Stomach (tissue), 8 donors: ENCODE measurements at regions not wholly inside any gene's neighbourhood (a gene's known extent, or its start where the extent isn't known, plus 50 kb on each side); places are given as distances from the start of the nearest gene placed in this dataset.
A peak's percentile ranks its signal among the peaks of the same experiment; 100 is the strongest.

ENCODE experiments used
- DNase-seq, 2 donors: peaks; one replicate each; pipeline versions ENCODE4 v3.0.0 to v3.0.0-alpha.2; 2013 to 2019
- H3K27ac ChIP-seq, 5 donors: fragments of 200-600 bp in 4 of 5; sonication (generic) in 4 of 5; one replicate each; pipeline ENCODE4 v1.5.1; 2013 to 2019; ENCODE audit warnings: mild to moderate bottlenecking in 1 of 5, moderate library complexity in 1 of 5
- H3K27me3 ChIP-seq, 3 donors: fragments of 200-600 bp; sonication (generic); one replicate each; pipeline ENCODE4 v1.5.1; 2017 to 2019; ENCODE audit warnings: mixed run types in 1 of 3
- H3K36me3 ChIP-seq, 4 donors: fragments of 200-600 bp; sonication (generic); 1 replicate in 3 of 4; 2 replicates in 1 of 4; pipeline ENCODE4 v1.5.1; 2016 to 2019
- H3K4me1 ChIP-seq, 4 donors: fragments of 200-600 bp; sonication (generic); one replicate each; pipeline ENCODE4 v1.5.1; 2016 to 2019
- H3K4me3 ChIP-seq, 4 donors: fragments of 200-600 bp; sonication (generic) in 3 of 4; one replicate each; pipeline ENCODE4 v1.5.1; 2016 to 2019; ENCODE audit warnings: mild to moderate bottlenecking in 1 of 4
- H3K9me3 ChIP-seq, 4 donors: fragments of 200-600 bp; sonication (generic); one replicate each; pipeline ENCODE4 v1.5.1; 2016 to 2019
- CTCF ChIP-seq, 7 experiments: fragments of 450-650 bp in 4 of 7; fragments of 200-600 bp in 3 of 7; sonication (generic) in 3 of 7; IDR thresholded peaks; one replicate each; pipeline ENCODE4 v1.5.1; 2016 to 2019; ENCODE audit warnings: antibody characterized with exemption in 7 of 7, control low read depth in 2 of 7, mild to moderate bottlenecking in 1 of 7
- EP300 ChIP-seq: sonication (generic); formaldehyde crosslinking; IDR thresholded peaks from one replicate; pipeline ENCODE4 v1.6.1; 2017; ENCODE audit warnings: antibody characterized with exemption
- POLR2A ChIP-seq, 4 donors: fragments of 450-650 bp; IDR thresholded peaks; one replicate each; pipeline ENCODE4 v1.6.1; 2016; ENCODE audit warnings: antibody characterized with exemption in 4 of 4, control low read depth in 2 of 4, mild to moderate bottlenecking in 1 of 4, moderate library complexity in 1 of 4
- POLR2AphosphoS5 ChIP-seq, 3 donors: sonication (generic); formaldehyde crosslinking; IDR thresholded peaks; one replicate each; pipeline ENCODE4 v1.6.1; 2016; ENCODE audit warnings: antibody characterized with exemption in 3 of 3
- WGBS, 5 donors: extraction: QIAGEN DNeasy Blood & Tissue Kit in 3 of 5; methylation state at CpG; one replicate each; pipeline versions ENCODE4 v1.1.5 to v1.1.7; 2013 to 2018; 5-methylcytosine and 5-hydroxymethylcytosine counted together
- intact Hi-C: fragments of 100-400 bp; cut with DNase I; formaldehyde crosslinking; loops from one replicate; pipeline ENCODE4 v1.15.1; 2023; ENCODE audit warnings: low total_unique reads
- donor health status: healthy with polysubstance abuse.
- donor health status: Bipolar disorder and iron deficiency.
- donor health status: healthy.

- intact Hi-C loops, result no loop called here
- H3K27me3 ChIP-seq, result no peaks in the 10 kb centered on the region
- H3K9me3 ChIP-seq, result no peaks in the 10 kb centered on the region
- no peak for TF ChIP-seq CTCF (IDR thresholded peaks at IDR 0.05)
- no peak for TF ChIP-seq EP300
- no peak for TF ChIP-seq POLR2AphosphoS5 (IDR thresholded peaks at IDR 0.05)
- no peak for TF ChIP-seq POLR2A (IDR thresholded peaks at IDR 0.05)
- DNase-seq, result no peak
- no peaks in the 10 kb centered on the region for H3K36me3 ChIP-seq
- no peak overlapping the region for H3K4me3 ChIP-seq
- H3K27ac ChIP-seq, result no peak overlapping the region
- H3K4me1 ChIP-seq, result no peaks in the 10 kb centered on the region
- WGBS, 5 donors, result 79 to 88% (median 84%) methylated on average over 2 of the region's 2 CpGs
These were observed 324.3 kb upstream of the MEIS1 start for GRCh38 chr2:66110608-66111007.

GRCh38 chr2:66110086-66110485 is 324.8 kb upstream of the MEIS1 start:
- Histone ChIP-seq H3K9me3 (no peaks in the 10 kb centered on the region), H3K4me1 (peaks cover 0 to 4% (median 0%) of the 10 kb centered on the region in 4 donors), H3K4me3 (no peak overlapping the region), H3K36me3 (no peaks in the 10 kb centered on the region), H3K27me3 (no peaks in the 10 kb centered on the region), H3K27ac (no peak overlapping the region)
- TF ChIP-seq POLR2A (IDR thresholded peaks at IDR 0.05) (no peak), POLR2AphosphoS5 (IDR thresholded peaks at IDR 0.05) (no peak), CTCF (IDR thresholded peaks at IDR 0.05) (no peak), EP300 (no peak)
- intact Hi-C loops, result no loop called here
- DNase-seq, result no peak
- WGBS, 5 donors, result 89 to 92% (median 90%) methylated on average over 2 of the region's 2 CpGs

- Histone ChIP-seq H3K4me1 (peaks cover 0 to 7% (median 0%) of the 10 kb centered on the region in 4 donors), H3K27me3 (no peaks in the 10 kb centered on the region), H3K27ac (no peak overlapping the region), H3K4me3 (no peak overlapping the region), H3K9me3 (no peaks in the 10 kb centered on the region), H3K36me3 (no peaks in the 10 kb centered on the region)
- DNase-seq, result peak in 1 of 2 donors; percentile 13
- 38 to 63% (median 48%) methylated on average over 2 of the region's 2 CpGs for WGBS, 5 donors
- intact Hi-C loops, result no loop called here
- no peak for TF ChIP-seq POLR2A (IDR thresholded peaks at IDR 0.05)
- TF ChIP-seq EP300, result no peak
- no peak for TF ChIP-seq POLR2AphosphoS5 (IDR thresholded peaks at IDR 0.05)
- no peak for TF ChIP-seq CTCF (IDR thresholded peaks at IDR 0.05)
These were observed 325.5 kb upstream of the MEIS1 start for GRCh38 chr2:66109419-66109818.

- H3K36me3 ChIP-seq, result no peaks in the 10 kb centered on the region
- no peak overlapping the region for H3K27ac ChIP-seq
- peak in 1 of 2 donors; percentile 46 for DNase-seq
- no peaks in the 10 kb centered on the region for H3K9me3 ChIP-seq
- WGBS, 5 donors, result 65 to 86% (median 74%) methylated on average over 5 of the region's 5 CpGs
- peaks cover 0 to 7% (median 0%) of the 10 kb centered on the region in 4 donors for H3K4me1 ChIP-seq
- no peaks in the 10 kb centered on the region for H3K27me3 ChIP-seq
- no peak overlapping the region for H3K4me3 ChIP-seq
- intact Hi-C loops, result no loop called here
- no peak for TF ChIP-seq EP300
- TF ChIP-seq POLR2AphosphoS5 (IDR thresholded peaks at IDR 0.05), result no peak
- no peak for TF ChIP-seq CTCF (IDR thresholded peaks at IDR 0.05)
- no peak for TF ChIP-seq POLR2A (IDR thresholded peaks at IDR 0.05)
These were observed 329.7 kb upstream of the MEIS1 start for GRCh38 chr2:66105066-66105753.
